K562 (cell line): ENCODE measurements at regions not wholly inside any gene's neighbourhood (a gene's known extent, or its start where the extent isn't known, plus 50 kb on each side); places are given as distances from the start of the nearest gene placed in this dataset.
A peak's percentile ranks its signal among the peaks of the same experiment; 100 is the strongest.

Experiments used
- CEBPB ChIP-seq: fragments of 450-650 bp; IDR thresholded peaks from 2 replicates; pipeline ENCODE4 v1.6.1; 2016; ENCODE audit warnings: missing genetic modification characterization, missing compliant biosample characterization
- CREB5 ChIP-seq: fragments of 250-450 bp; sonication (Bioruptor Pico); IDR thresholded peaks from 2 replicates; pipeline ENCODE4 v1.5.0; 2020; ENCODE audit warnings: mild to moderate bottlenecking
- CXXC5 ChIP-seq: fragments of 250-450 bp; sonication (Bioruptor Pico); IDR thresholded peaks from 2 replicates; pipeline ENCODE4 v1.8.0; 2022; ENCODE audit warnings: inconsistent platforms, mild to moderate bottlenecking, moderate library complexity
- FOXM1 ChIP-seq, 2 experiments: fragments of 450-650 bp in 1 of 2; sonication (generic) in 1 of 2; formaldehyde crosslinking in 1 of 2; IDR thresholded peaks; 2 replicates each; pipeline versions ENCODE4 v1.6.1 to v1.9.0; 2017 to 2022; ENCODE audit warnings: low read depth in 2 of 2, mild to moderate bottlenecking in 2 of 2, missing genetic modification reagents in 1 of 2, moderate library complexity in 1 of 2
- GTF3C2 ChIP-seq: IDR thresholded peaks from 3 replicates; pipeline ENCODE4 v1.6.1; 2011; ENCODE audit warnings: borderline replicate concordance, mild to moderate bottlenecking, moderate library complexity; ENCODE audit not compliant: insufficient read length; ENCODE audit errors: extremely low read depth
- HMGXB4 ChIP-seq: sonication (generic); formaldehyde crosslinking; IDR thresholded peaks from 2 replicates; pipeline ENCODE4 v1.8.1; 2023; ENCODE audit warnings: mild to moderate bottlenecking, missing genetic modification reagents
- LEF1 ChIP-seq: fragments of 450-650 bp; IDR thresholded peaks from 2 replicates; pipeline ENCODE4 v1.6.1; 2016; ENCODE audit warnings: mild to moderate bottlenecking
- MAZ ChIP-seq, 2 experiments: fragments of 450-650 bp in 1 of 2; sonication (generic) in 1 of 2; formaldehyde crosslinking; IDR thresholded peaks in 1 of 2; conservative IDR thresholded peaks in 1 of 2; 2 replicates each; pipeline versions ENCODE4 v1.4.0 to v1.5.0; 2020; ENCODE audit warnings: mild to moderate bottlenecking in 1 of 2, missing genetic modification reagents in 1 of 2
- NEUROD1 ChIP-seq: fragments of 150-350 bp; IDR thresholded peaks from 2 replicates; pipeline ENCODE4 v1.6.1; 2014; ENCODE audit warnings: borderline replicate concordance, low read length, low read depth; ENCODE audit not compliant: partially characterized antibody
- NUFIP1 ChIP-seq: fragments of 450-650 bp; IDR thresholded peaks from 2 replicates; pipeline ENCODE4 v1.6.1; 2018; ENCODE audit not compliant: partially characterized antibody
- POLR2AphosphoS5 ChIP-seq: IDR thresholded peaks from 2 replicates; pipeline ENCODE4 v1.6.1; 2011; ENCODE audit warnings: mild to moderate bottlenecking, low read depth, low read length, moderate library complexity; ENCODE audit not compliant: control insufficient read depth, insufficient read depth
- STAG1 ChIP-seq: sonication (generic); formaldehyde crosslinking; IDR thresholded peaks from 2 replicates; pipeline ENCODE4 v1.5.0; 2020; ENCODE audit warnings: missing genetic modification reagents, borderline replicate concordance
- YY1 ChIP-seq, 3 experiments: IDR thresholded peaks; 2 replicates each; pipeline ENCODE4 v1.6.1; 2011; ENCODE audit warnings: low read length in 2 of 3, mild to moderate bottlenecking in 2 of 3, moderate library complexity in 2 of 3, borderline replicate concordance in 1 of 3, control low read depth in 1 of 3, low read depth in 1 of 3; ENCODE audit not compliant: insufficient read depth in 3 of 3, insufficient replicate concordance in 2 of 3, control insufficient read depth in 1 of 3, insufficient read length in 1 of 3; ENCODE audit errors: extremely low read depth in 1 of 3
- ZC3H11A ChIP-seq: IDR thresholded peaks from 2 replicates; pipeline ENCODE4 v1.6.1; 2012; ENCODE audit warnings: low read depth, low read length, improper control_type of control experiment
- ZNF12 ChIP-seq: sonication (generic); formaldehyde crosslinking; IDR thresholded peaks from 2 replicates; pipeline ENCODE4 v1.4.0; 2020; ENCODE audit warnings: mild to moderate bottlenecking, missing genetic modification reagents
- TF ChIP-seq, protein P1 (sequence below): sonication (generic); formaldehyde crosslinking; IDR thresholded peaks from 2 replicates; pipeline ENCODE4 v1.8.0; 2022; ENCODE audit warnings: mild to moderate bottlenecking, missing genetic modification reagents, borderline replicate concordance
- TF ChIP-seq, protein P2 (sequence below): fragments of 450-650 bp; IDR thresholded peaks from 2 replicates; pipeline ENCODE4 v1.6.1; 2016; ENCODE audit warnings: antibody characterized with exemption

DNA sequence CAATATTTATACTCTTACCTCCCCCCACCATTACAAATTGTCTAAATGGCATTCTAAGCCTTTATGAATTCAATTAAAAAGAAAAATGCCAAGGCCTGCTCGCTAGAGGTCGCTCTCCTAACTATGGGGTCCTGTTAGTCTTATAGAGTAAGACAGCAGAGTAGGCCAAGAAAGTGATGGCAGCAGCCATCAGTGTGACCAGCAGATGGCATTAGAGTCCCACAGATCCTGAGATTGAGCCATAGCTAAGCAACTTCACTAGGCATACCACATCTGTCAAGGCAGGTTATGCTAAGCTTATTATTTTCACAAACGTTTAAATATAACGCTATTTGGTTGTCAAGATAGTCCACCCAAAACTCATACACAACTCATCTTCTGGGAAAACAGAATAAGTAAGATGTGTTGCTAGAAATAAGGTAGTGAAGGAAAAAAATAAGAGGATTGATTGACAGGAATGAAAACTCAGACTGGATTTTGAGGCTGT lies 57.6 kb upstream of the SCAF8 start (continued):
- peak; percentile 86; the same call in 1 of the 2 replicates for TF ChIP-seq STAG1 (CRISPR knock-in tag)
- TF ChIP-seq CREB5 (CRISPR knock-in tag), result no peak
- TF ChIP-seq MAZ (CRISPR knock-in tag; conservative IDR thresholded peaks at IDR 0.05 in 1 of 2, IDR thresholded peaks at IDR 0.05 in 1 of 2), result peak in 1 of 2 experiments; percentile 69; a peak in 1 of 4 replicates
- TF ChIP-seq, protein P1, sequence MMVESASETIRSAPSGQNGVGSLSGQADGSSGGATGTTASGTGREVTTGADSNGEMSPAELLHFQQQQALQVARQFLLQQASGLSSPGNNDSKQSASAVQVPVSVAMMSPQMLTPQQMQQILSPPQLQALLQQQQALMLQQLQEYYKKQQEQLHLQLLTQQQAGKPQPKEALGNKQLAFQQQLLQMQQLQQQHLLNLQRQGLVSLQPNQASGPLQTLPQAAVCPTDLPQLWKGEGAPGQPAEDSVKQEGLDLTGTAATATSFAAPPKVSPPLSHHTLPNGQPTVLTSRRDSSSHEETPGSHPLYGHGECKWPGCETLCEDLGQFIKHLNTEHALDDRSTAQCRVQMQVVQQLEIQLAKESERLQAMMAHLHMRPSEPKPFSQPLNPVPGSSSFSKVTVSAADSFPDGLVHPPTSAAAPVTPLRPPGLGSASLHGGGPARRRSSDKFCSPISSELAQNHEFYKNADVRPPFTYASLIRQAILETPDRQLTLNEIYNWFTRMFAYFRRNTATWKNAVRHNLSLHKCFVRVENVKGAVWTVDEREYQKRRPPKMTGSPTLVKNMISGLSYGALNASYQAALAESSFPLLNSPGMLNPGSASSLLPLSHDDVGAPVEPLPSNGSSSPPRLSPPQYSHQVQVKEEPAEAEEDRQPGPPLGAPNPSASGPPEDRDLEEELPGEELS (CRISPR knock-in tag), result no peak
- no peak for TF ChIP-seq ZC3H11A
- peak; percentile 80 for TF ChIP-seq CEBPB (tag)
- no peak for TF ChIP-seq LEF1
- TF ChIP-seq GTF3C2, result no peak
- TF ChIP-seq YY1 (IDR thresholded peaks at IDR 0.05; ENCODE audit: borderline replicate concordance in 1 of 3, control insufficient read depth in 1 of 3, extremely low read depth in 1 of 3, insufficient read depth in 3 of 3, insufficient read length in 1 of 3, insufficient replicate concordance in 2 of 3, low read depth in 1 of 3, low read length in 2 of 3), result peak in 2 of 3 experiments; percentile 43 to 65
- no peak for TF ChIP-seq HMGXB4 (CRISPR knock-in tag)
- TF ChIP-seq NUFIP1, result no peak
- no peak for TF ChIP-seq CXXC5 (CRISPR knock-in tag)
- no peak for TF ChIP-seq ZNF12 (CRISPR knock-in tag)
- no peak for TF ChIP-seq NEUROD1
- TF ChIP-seq POLR2AphosphoS5, result no peak
- TF ChIP-seq, protein P2, sequence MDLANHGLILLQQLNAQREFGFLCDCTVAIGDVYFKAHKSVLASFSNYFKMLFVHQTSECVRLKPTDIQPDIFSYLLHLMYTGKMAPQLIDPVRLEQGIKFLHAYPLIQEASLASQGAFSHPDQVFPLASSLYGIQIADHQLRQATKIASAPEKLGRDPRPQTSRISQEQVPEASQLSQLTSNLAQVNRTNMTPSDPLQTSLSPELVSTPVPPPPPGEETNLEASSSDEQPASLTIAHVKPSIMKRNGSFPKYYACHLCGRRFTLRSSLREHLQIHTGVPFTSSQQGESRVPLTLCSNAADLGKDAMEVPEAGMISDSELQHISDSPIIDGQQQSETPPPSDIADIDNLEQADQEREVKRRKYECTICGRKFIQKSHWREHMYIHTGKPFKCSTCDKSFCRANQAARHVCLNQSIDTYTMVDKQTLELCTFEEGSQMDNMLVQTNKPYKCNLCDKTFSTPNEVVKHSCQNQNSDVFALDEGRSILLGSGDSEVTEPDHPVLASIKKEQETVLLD, result no peak
- no peak for TF ChIP-seq FOXM1 (IDR thresholded peaks at IDR 0.05; ENCODE audit: low read depth)
- TF ChIP-seq FOXM1 (CRISPR knock-in tag; IDR thresholded peaks at IDR 0.05; ENCODE audit: low read depth), result no peak
